ENCODE measurements at regions not wholly inside any gene's neighbourhood (a gene's known extent, or its start where the extent isn't known, plus 50 kb on each side); places are given as distances from the start of the nearest gene placed in this dataset.
A peak's percentile ranks its signal among the peaks of the same experiment; 100 is the strongest.
"Not testable (repeated sequence)": the region's sequence is repeated elsewhere in the genome, so short reads cannot be mapped to it uniquely, and the experiment has no call there.

GRCh38 chr16:18136288-18136687 is 200.2 kb downstream of the NPIPA8 start:
- H3K36me3 ChIP-seq; intact Hi-C loops (cut with DNase I); H3K9me3 ChIP-seq; H3K27me3 ChIP-seq; DNase-seq (ENCODE audit: extremely low spot score); H3K4me1 ChIP-seq; H3K4me3 ChIP-seq; H3K27ac ChIP-seq (replicated peaks in 1 of 4): not testable (repeated sequence)
- WGBS: no CpG with 5 or more reads among the region's 1 CpG

GRCh38 chr16:18135024-18135423 is 201.5 kb downstream of the NPIPA8 start:
- H3K9me3 ChIP-seq; H3K27me3 ChIP-seq; H3K27ac ChIP-seq (replicated peaks in 1 of 4); H3K4me1 ChIP-seq; H3K36me3 ChIP-seq; H3K4me3 ChIP-seq; DNase-seq (ENCODE audit: extremely low spot score); intact Hi-C loops (cut with DNase I): not testable (repeated sequence)
- no CpG with 5 or more reads among the region's 4 CpGs for WGBS

DNA sequence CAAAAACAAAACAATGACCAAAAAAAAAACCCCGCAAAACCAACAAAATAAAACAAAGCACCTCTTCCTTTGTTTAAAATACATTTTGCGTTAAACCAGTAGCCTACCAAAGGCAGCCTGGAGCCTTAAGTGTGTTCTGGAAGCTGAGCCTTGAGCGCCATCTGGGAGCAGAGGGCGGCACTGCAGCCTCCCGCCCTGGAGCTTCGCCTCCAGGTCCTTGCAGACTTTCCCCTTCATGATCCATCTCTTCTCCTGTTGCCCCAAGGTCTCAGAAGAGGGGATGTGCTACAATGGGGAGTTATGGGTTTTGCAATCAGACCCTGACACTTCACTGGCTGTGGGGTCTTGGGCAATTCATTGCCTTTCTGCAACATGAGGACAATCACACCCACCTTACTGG is 204.9 kb downstream of the NPIPA8 start:
- H3K27me3 ChIP-seq; DNase-seq (ENCODE audit: extremely low spot score); H3K9me3 ChIP-seq; intact Hi-C loops (cut with DNase I); H3K4me1 ChIP-seq; H3K36me3 ChIP-seq; H3K4me3 ChIP-seq; H3K27ac ChIP-seq (replicated peaks in 1 of 4): not testable (repeated sequence)
- WGBS: 0% methylated on average over 2 of the region's 6 CpGs
- TF ChIP-seq, protein P1, sequence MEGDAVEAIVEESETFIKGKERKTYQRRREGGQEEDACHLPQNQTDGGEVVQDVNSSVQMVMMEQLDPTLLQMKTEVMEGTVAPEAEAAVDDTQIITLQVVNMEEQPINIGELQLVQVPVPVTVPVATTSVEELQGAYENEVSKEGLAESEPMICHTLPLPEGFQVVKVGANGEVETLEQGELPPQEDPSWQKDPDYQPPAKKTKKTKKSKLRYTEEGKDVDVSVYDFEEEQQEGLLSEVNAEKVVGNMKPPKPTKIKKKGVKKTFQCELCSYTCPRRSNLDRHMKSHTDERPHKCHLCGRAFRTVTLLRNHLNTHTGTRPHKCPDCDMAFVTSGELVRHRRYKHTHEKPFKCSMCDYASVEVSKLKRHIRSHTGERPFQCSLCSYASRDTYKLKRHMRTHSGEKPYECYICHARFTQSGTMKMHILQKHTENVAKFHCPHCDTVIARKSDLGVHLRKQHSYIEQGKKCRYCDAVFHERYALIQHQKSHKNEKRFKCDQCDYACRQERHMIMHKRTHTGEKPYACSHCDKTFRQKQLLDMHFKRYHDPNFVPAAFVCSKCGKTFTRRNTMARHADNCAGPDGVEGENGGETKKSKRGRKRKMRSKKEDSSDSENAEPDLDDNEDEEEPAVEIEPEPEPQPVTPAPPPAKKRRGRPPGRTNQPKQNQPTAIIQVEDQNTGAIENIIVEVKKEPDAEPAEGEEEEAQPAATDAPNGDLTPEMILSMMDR (IDR thresholded peaks at IDR 0.05): peak; percentile 20 to 62 (median 28)

DNA sequence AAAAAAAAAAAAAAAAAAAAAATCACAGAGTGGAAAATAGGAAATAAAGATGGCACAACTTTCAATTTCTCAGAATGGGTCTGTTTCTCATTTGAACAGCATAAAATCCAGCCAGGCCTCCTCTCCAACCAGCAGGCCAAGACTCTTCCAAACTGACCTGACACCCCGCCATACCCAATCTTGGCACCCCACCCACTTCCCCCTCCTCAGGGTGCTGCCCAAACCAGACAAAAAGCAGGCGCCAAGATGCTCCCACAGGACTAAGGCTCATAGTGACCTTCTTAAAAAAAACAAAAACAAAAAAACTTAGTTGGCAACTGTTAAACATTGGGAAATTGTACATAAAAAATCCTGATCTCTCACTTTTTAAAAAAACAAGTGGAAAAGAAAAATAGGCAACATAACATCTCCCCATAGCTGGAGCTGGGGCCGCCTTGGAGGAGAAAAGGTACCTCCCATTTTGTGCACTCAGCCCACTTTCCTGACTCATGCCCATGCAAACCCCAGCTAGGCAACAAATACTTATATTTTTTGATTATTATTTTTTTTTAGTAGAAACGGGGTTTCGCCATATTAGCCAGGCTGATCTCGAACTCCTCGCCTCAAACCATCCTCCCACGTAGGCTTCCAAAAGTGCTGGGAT is 205.9 kb downstream of the NPIPA8 start:
- H3K4me1 ChIP-seq; H3K36me3 ChIP-seq; intact Hi-C loops (cut with DNase I); H3K4me3 ChIP-seq; H3K9me3 ChIP-seq; DNase-seq (ENCODE audit: extremely low spot score); H3K27ac ChIP-seq (replicated peaks in 1 of 4); H3K27me3 ChIP-seq: not testable (repeated sequence)
- 95% methylated on average over 7 of the region's 8 CpGs for WGBS

DNA sequence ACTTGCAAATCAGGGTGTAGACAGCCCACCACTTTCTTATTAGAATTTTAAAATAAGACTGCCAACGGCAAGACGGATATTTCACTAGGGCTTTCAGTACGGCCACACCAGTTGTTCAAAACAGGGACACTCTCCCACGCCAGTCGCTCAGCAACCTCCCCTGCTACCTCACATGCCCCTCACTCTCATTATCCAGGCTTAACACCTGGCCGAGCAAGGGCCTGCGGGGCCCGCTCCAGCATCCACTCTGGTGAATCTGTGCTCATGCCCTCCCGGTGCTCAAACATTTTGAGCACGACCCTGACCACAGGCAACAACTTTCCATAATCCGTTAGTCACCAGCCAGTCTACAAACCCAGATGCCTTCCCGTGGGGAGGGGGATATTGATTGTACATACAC is 209.5 kb downstream of the NPIPA8 start:
- WGBS: no CpG with 5 or more reads among the region's 12 CpGs
- H3K36me3 ChIP-seq; intact Hi-C loops (cut with DNase I); H3K9me3 ChIP-seq; H3K4me1 ChIP-seq; H3K27ac ChIP-seq (replicated peaks in 1 of 4); DNase-seq (ENCODE audit: extremely low spot score); H3K4me3 ChIP-seq; H3K27me3 ChIP-seq: not testable (repeated sequence)

DNA sequence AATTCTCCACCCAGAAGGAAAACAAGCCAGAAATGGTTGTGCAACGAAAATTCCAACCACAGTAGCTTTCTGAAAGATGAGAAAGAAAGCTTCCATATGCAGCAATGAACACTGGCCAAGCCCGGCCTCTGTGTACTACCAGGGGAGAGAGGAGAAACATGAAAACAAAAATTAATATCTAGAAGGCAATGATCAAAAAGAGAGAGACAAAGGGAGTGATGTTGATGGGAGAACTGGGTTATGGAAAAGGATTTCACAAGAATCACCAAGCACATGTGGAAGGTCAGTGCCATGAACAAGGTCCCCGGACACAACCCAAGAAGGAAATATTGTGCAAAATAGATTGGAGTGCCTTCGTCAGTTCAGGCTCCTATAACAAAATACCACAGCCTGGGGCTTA is 217.4 kb downstream of the NPIPA8 start:
- H3K27ac ChIP-seq (replicated peaks in 1 of 4); H3K9me3 ChIP-seq; DNase-seq (ENCODE audit: extremely low spot score); intact Hi-C loops (cut with DNase I); H3K4me1 ChIP-seq; H3K36me3 ChIP-seq; H3K27me3 ChIP-seq; H3K4me3 ChIP-seq: not testable (repeated sequence)
- WGBS: 76% methylated on average over 2 of the region's 4 CpGs

GRCh38 chr16:18118684-18119083 is 217.9 kb downstream of the NPIPA8 start:
- H3K9me3 ChIP-seq; H3K27me3 ChIP-seq; intact Hi-C loops (cut with DNase I): not testable (repeated sequence)

DNA sequence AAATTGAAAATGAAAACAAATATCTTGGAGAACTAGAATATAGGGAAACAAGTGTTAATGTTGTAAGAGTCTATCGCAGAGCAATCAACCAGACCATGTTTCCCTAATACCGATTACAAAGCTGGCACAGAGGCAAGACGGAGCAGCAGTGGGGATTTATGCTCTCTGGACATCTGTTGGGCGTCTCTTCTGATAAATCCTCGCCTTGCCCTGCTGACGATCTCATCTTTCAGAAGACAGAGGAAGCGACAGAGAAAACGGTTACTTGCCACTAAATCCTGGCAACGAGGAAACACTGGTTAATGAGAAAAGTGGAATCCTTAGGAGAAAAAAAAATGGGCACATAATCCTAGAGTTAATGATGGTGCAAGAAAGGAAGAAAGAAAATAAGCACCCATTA is 218.5 kb downstream of the NPIPA8 start:
- H3K4me3 ChIP-seq; intact Hi-C loops (cut with DNase I); H3K27me3 ChIP-seq; H3K27ac ChIP-seq (replicated peaks in 1 of 4); DNase-seq (ENCODE audit: extremely low spot score); H3K36me3 ChIP-seq; H3K4me1 ChIP-seq; H3K9me3 ChIP-seq: not testable (repeated sequence)
- WGBS: 70% methylated on average over 7 of the region's 9 CpGs

More at GRCh38 chr16:18118684-18119083, 217.9 kb downstream of the NPIPA8 start:
- H3K4me3 ChIP-seq; H3K4me1 ChIP-seq; DNase-seq (ENCODE audit: extremely low spot score); H3K36me3 ChIP-seq; H3K27ac ChIP-seq (replicated peaks in 1 of 4): not testable (repeated sequence)
- 87% methylated on average over 3 of the region's 5 CpGs for WGBS

- intact Hi-C loops (cut with DNase I); H3K4me1 ChIP-seq; H3K36me3 ChIP-seq; H3K27ac ChIP-seq (replicated peaks in 1 of 4); H3K27me3 ChIP-seq; H3K4me3 ChIP-seq; DNase-seq (ENCODE audit: extremely low spot score); H3K9me3 ChIP-seq: not testable (repeated sequence)
- WGBS: 100% methylated on average over 1 of the region's 2 CpGs
Measured at GRCh38 chr16:18104412-18104811, 232.1 kb downstream of the NPIPA8 start.

DNA sequence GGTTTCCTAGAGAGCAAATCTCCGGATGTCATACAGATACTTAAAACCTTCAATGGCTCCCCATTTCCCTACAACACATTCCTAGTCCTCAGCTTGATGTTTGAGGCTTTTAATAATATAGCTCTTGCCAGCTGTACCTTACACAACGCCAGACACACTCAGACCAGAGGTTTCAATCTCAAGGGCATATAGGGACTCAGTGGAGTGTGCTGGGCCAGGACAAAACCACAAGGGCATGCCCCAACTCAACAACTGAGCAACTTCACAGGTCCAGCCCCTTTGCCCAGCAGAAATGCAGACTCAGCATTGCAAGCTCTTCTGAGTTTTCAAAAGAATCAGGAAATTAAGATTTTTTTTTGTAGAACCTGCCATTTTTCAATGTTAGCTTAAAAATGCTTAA is 235.5 kb downstream of the NPIPA8 start:
- DNase-seq (ENCODE audit: extremely low spot score); H3K9me3 ChIP-seq; H3K36me3 ChIP-seq; H3K27me3 ChIP-seq; H3K4me3 ChIP-seq; H3K4me1 ChIP-seq; intact Hi-C loops (cut with DNase I); H3K27ac ChIP-seq (replicated peaks in 1 of 4): not testable (repeated sequence)
- no CpG with 5 or more reads among the region's 2 CpGs for WGBS

DNA sequence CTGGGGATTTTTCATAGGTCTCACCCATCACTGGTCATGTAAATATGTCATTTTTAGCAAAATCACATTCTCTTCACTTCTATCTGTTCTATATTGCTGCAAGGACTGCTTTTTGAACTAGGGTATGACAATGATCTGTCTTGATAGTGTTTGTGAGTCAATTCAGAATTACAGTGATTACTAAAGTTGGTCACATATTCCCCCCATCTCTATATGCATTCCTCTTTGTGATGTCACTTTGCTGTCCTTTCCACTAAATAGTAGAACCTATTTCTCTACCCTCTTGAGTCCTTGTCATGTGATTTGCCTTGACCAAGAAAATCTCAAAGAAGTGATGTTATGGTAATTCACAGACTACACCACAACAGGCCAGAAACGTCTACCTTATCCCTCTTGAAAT is 243.9 kb downstream of the NPIPA8 start:
- H3K9me3 ChIP-seq; H3K27me3 ChIP-seq; H3K36me3 ChIP-seq; H3K27ac ChIP-seq (replicated peaks in 1 of 4); H3K4me3 ChIP-seq; intact Hi-C loops (cut with DNase I); DNase-seq (ENCODE audit: extremely low spot score); H3K4me1 ChIP-seq: not testable (repeated sequence)
- 80% methylated on average over 1 of the region's 1 CpG for WGBS

DNA sequence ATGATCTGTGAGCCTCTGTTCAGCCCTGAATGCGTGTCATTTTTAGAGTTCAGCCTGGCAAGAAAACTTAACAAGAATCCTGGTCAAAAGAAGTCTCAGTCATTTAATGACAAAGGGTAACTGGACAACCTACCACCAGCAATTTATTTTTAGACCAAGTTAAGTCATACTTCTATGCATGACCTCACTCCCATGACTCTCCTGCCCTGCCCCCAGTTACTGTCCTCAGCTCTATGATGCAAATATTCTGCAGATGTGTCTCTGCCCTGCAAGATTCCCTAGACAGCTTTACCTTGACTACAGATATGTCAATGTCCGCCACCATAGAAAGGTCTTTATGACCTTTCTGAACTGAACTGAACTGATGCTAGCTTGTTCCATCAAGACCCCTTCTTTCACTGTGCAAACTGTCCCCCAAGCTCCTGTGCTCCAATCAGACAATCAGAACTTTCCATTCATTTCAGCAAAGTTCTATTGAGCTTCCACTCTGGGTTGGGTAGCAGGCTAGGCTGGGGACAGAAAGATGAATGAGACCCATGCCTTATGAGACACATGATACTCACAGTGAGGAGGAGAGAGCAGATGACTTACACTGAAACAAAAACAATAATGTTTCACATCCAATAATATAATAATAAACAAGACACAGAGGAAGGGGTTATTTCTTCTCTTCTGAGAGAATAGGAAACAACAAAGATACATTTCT is 255.7 kb downstream of the NPIPA8 start:
- H3K27ac ChIP-seq (replicated peaks in 1 of 4); DNase-seq (ENCODE audit: extremely low spot score); H3K36me3 ChIP-seq; H3K4me1 ChIP-seq; H3K4me3 ChIP-seq; intact Hi-C loops (cut with DNase I); H3K27me3 ChIP-seq; H3K9me3 ChIP-seq: not testable (repeated sequence)
- WGBS: 87% methylated on average over 1 of the region's 2 CpGs
